ENCODE measurements at regions not wholly inside any gene's neighbourhood (a gene's known extent, or its start where the extent isn't known, plus 50 kb on each side); places are given as distances from the start of the nearest gene placed in this dataset.
"Not testable (repeated sequence)": the region's sequence is repeated elsewhere in the genome, so short reads cannot be mapped to it uniquely, and the experiment has no call there.

GRCh38 chr16:35195864-35196216 is 1736.4 kb downstream of the TP53TG3F start:
- DNase-seq (ENCODE audit: low spot score), result no peak

GRCh38 chr16:35196313-35196712 is 1736.9 kb downstream of the TP53TG3F start:
- no peak for DNase-seq (ENCODE audit: low spot score)

GRCh38 chr16:35197656-35198055 is 1738.2 kb downstream of the TP53TG3F start:
- no peak for DNase-seq (ENCODE audit: low spot score)

GRCh38 chr16:35198223-35199199 is 1739.1 kb downstream of the TP53TG3F start:
- DNase-seq (ENCODE audit: low spot score), result no peak

GRCh38 chr16:35200662-35201061 is 1741.2 kb downstream of the TP53TG3F start:
- DNase-seq (ENCODE audit: low spot score), result no peak

GRCh38 chr16:35201151-35201550 is 1741.7 kb downstream of the TP53TG3F start:
- DNase-seq (ENCODE audit: low spot score), result no peak

GRCh38 chr16:35203636-35204035 is 1744.2 kb downstream of the TP53TG3F start:
- no peak for DNase-seq (ENCODE audit: low spot score)

GRCh38 chr16:35207059-35207999 is 1747.9 kb downstream of the TP53TG3F start:
- DNase-seq (ENCODE audit: low spot score), result peak; percentile 91

- no peak for DNase-seq (ENCODE audit: low spot score)
These were observed 1748.9 kb downstream of the TP53TG3F start for GRCh38 chr16:35208001-35208935.

GRCh38 chr16:35210681-35211433 is 1751.4 kb downstream of the TP53TG3F start:
- peak; percentile 30 for DNase-seq (ENCODE audit: low spot score)

- DNase-seq (ENCODE audit: low spot score), result no peak
These were observed 1755.4 kb downstream of the TP53TG3F start for GRCh38 chr16:35214840-35215239.

GRCh38 chr16:35215287-35215686 is 1755.9 kb downstream of the TP53TG3F start:
- no peak for DNase-seq (ENCODE audit: low spot score)

GRCh38 chr16:35216261-35216660 is 1756.8 kb downstream of the TP53TG3F start:
- not testable (repeated sequence) for DNase-seq (ENCODE audit: low spot score)

GRCh38 chr16:35221482-35222185 is 1762.2 kb downstream of the TP53TG3F start:
- DNase-seq (ENCODE audit: low spot score), result no peak

GRCh38 chr16:35234679-35235078 is 1775.3 kb downstream of the TP53TG3F start:
- no peak for DNase-seq (ENCODE audit: low spot score)

GRCh38 chr16:35239561-35239960 is 1780.1 kb downstream of the TP53TG3F start:
- DNase-seq (ENCODE audit: low spot score), result no peak

- no peak for DNase-seq (ENCODE audit: low spot score)
These were observed 1789.6 kb downstream of the TP53TG3F start for GRCh38 chr16:35249051-35249450.

- no peak for DNase-seq (ENCODE audit: low spot score)
These were observed 1793.0 kb downstream of the TP53TG3F start for GRCh38 chr16:35252356-35252936.

- peak; percentile 67 for DNase-seq (ENCODE audit: low spot score)
These were observed 1795.9 kb downstream of the TP53TG3F start for GRCh38 chr16:35255186-35255803.

All from H4 (cell line).